Natural killer cell (primary cell): ENCODE measurements at regions not wholly inside any gene's neighbourhood (a gene's known extent, or its start where the extent isn't known, plus 50 kb on each side); places are given as distances from the start of the nearest gene placed in this dataset.

ENCODE experiments used
- ATAC-seq, 3 donors: fragments of 150-1000 bp in 2 of 3; fragments of 200-7000 bp in 1 of 3; cut with Tn5 transposase; 1 replicate in 1 of 3; 2 replicates in 2 of 3; pipeline ENCODE4 v1.10.0; 2021; ENCODE audit warnings: mild to moderate bottlenecking in 2 of 3, moderate library complexity in 2 of 3
- DNase-seq, 2 donors: peaks; one replicate each; pipeline versions ENCODE4 v3.0.0 to v3.0.0-alpha.2; 2013 to 2021; ENCODE audit warnings: mixed read lengths in 1 of 2
- H3K27ac ChIP-seq: one replicate; pipeline ENCODE4 v1.5.1; 2013; ENCODE audit warnings: mild to moderate bottlenecking, low read length
- H3K27me3 ChIP-seq: one replicate; pipeline ENCODE4 v1.6.1; 2013; ENCODE audit warnings: low read length; ENCODE audit not compliant: control insufficient read depth, insufficient read depth
- H3K36me3 ChIP-seq: one replicate; pipeline ENCODE4 v1.6.1; 2013; ENCODE audit warnings: low read length; ENCODE audit not compliant: control insufficient read depth, insufficient read depth
- H3K4me1 ChIP-seq: one replicate; pipeline ENCODE4 v1.6.1; 2013; ENCODE audit warnings: low read length; ENCODE audit not compliant: control insufficient read depth, insufficient read depth
- H3K4me3 ChIP-seq: one replicate; pipeline ENCODE4 v1.5.1; 2013; ENCODE audit warnings: low read length
- H3K9me3 ChIP-seq: one replicate; pipeline ENCODE4 v1.6.1; 2013; ENCODE audit warnings: low read length; ENCODE audit not compliant: control insufficient read depth, insufficient read depth
- H3K27ac Mint-ChIP-seq, 2 donors: one replicate each; pipeline ENCODE4 v1.8.0; 2022; ENCODE audit warnings: mild to moderate bottlenecking in 2 of 2, mixed read lengths in 2 of 2, moderate library complexity in 1 of 2
- H3K27me3 Mint-ChIP-seq, 2 donors: one replicate each; pipeline ENCODE4 v1.8.0; 2022; ENCODE audit warnings: low read depth in 2 of 2, mixed read lengths in 2 of 2
- H3K36me3 Mint-ChIP-seq: one replicate; pipeline ENCODE4 v1.8.0; 2022; ENCODE audit warnings: mixed read lengths
- H3K4me1 Mint-ChIP-seq, 2 donors: one replicate each; pipeline ENCODE4 v1.8.0; 2022; ENCODE audit warnings: mixed read lengths in 2 of 2
- H3K4me3 Mint-ChIP-seq: one replicate; pipeline ENCODE4 v1.8.0; 2022; ENCODE audit warnings: mild to moderate bottlenecking, moderate library complexity, mixed read lengths
- H3K9me3 Mint-ChIP-seq, 2 donors: one replicate each; pipeline ENCODE4 v1.8.0; 2022; ENCODE audit warnings: mixed read lengths in 2 of 2
- WGBS: methylation state at CpG from one replicate; pipeline ENCODE4 v1.1.7; 2013; ENCODE audit warnings: missing lambda C conversion rate; ENCODE audit not compliant: insufficient coverage; 5-methylcytosine and 5-hydroxymethylcytosine counted together
- intact Hi-C: fragments of 100-400 bp; cut with micrococcal nuclease; formaldehyde crosslinking; loops from one replicate; pipeline ENCODE4 v1.14.2; 2022
- TF ChIP-seq, protein P1 (sequence below): fragments of 200-600 bp; IDR thresholded peaks from one replicate; pipeline ENCODE4 v1.8.0; 2022; ENCODE audit warnings: antibody characterized with exemption

DNA sequence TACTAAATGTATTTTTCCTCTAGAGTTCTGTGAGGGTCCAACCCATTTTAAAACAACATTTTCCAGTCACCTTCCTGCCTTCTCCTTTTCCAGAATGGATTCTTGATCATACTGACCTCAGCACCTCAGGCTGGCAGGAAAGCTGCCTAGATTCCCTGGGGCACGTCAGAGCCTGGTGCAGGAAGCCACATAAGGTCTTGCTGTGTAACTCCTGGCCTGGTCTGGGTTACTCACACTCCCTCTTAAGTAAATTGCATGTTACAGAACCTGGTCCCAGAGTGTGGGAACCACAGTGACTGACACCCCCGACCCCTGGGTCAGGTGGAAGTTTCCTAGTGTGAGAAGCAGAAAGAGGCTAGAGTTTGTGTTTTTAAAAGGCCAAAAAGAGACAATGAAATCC lies 209.8 kb downstream of the SPTSSA start:
- ATAC-seq (no peak), DNase-seq (no peak)
- no peaks in the 10 kb centered on the region for H3K4me1 ChIP-seq
- no peak overlapping the region for H3K27ac ChIP-seq
- Mint-ChIP-seq H3K36me3 (no peaks in the 10 kb centered on the region), H3K9me3 (no peaks in the 10 kb centered on the region), H3K27ac (no peak overlapping the region), H3K4me1 (no peaks in the 10 kb centered on the region), H3K4me3 (no peak overlapping the region), H3K27me3 (peaks cover 0 to 3% of the 10 kb centered on the region in 2 donors)
- TF ChIP-seq, protein P1, sequence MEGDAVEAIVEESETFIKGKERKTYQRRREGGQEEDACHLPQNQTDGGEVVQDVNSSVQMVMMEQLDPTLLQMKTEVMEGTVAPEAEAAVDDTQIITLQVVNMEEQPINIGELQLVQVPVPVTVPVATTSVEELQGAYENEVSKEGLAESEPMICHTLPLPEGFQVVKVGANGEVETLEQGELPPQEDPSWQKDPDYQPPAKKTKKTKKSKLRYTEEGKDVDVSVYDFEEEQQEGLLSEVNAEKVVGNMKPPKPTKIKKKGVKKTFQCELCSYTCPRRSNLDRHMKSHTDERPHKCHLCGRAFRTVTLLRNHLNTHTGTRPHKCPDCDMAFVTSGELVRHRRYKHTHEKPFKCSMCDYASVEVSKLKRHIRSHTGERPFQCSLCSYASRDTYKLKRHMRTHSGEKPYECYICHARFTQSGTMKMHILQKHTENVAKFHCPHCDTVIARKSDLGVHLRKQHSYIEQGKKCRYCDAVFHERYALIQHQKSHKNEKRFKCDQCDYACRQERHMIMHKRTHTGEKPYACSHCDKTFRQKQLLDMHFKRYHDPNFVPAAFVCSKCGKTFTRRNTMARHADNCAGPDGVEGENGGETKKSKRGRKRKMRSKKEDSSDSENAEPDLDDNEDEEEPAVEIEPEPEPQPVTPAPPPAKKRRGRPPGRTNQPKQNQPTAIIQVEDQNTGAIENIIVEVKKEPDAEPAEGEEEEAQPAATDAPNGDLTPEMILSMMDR = no peak
- no peaks in the 10 kb centered on the region for H3K9me3 ChIP-seq
- intact Hi-C loops = no loop called here
- H3K4me3 ChIP-seq = no peak overlapping the region
- WGBS = 67% methylated on average over 2 of the region's 2 CpGs
- no peaks in the 10 kb centered on the region for H3K27me3 ChIP-seq
- no peaks in the 10 kb centered on the region for H3K36me3 ChIP-seq

GRCh38 chr14:34251662-34252061 lies 210.4 kb downstream of the SPTSSA start:
- H3K9me3 ChIP-seq = no peaks in the 10 kb centered on the region
- Mint-ChIP-seq H3K27ac (no peak overlapping the region), H3K4me1 (no peaks in the 10 kb centered on the region), H3K36me3 (no peaks in the 10 kb centered on the region), H3K4me3 (no peak overlapping the region), H3K27me3 (peaks cover 2 to 3% of the 10 kb centered on the region in 2 donors), H3K9me3 (no peaks in the 10 kb centered on the region)
- no peaks in the 10 kb centered on the region for H3K4me1 ChIP-seq
- no peak for DNase-seq
- intact Hi-C loops = no loop called here
- ATAC-seq = no peak
- 69% methylated on average over 6 of the region's 6 CpGs for WGBS
- no peak overlapping the region for H3K27ac ChIP-seq
- H3K27me3 ChIP-seq = no peaks in the 10 kb centered on the region
- no peaks in the 10 kb centered on the region for H3K36me3 ChIP-seq
- no peak overlapping the region for H3K4me3 ChIP-seq
- TF ChIP-seq, protein P1 = no peak

GRCh38 chr14:34250959-34251358 lies 211.1 kb downstream of the SPTSSA start:
- Histone ChIP-seq H3K9me3 (no peaks in the 10 kb centered on the region), H3K27me3 (no peaks in the 10 kb centered on the region), H3K36me3 (no peaks in the 10 kb centered on the region), H3K27ac (no peak overlapping the region), H3K4me1 (no peaks in the 10 kb centered on the region), H3K4me3 (no peak overlapping the region)
- DNase-seq (no peak), ATAC-seq (no peak)
- H3K36me3 Mint-ChIP-seq = no peaks in the 10 kb centered on the region
- H3K27ac Mint-ChIP-seq = no peak overlapping the region
- 85% methylated on average over 4 of the region's 4 CpGs for WGBS
- no peaks in the 10 kb centered on the region for H3K9me3 Mint-ChIP-seq
- intact Hi-C loops = no loop called here
- no peak overlapping the region for H3K4me3 Mint-ChIP-seq
- H3K4me1 Mint-ChIP-seq = no peaks in the 10 kb centered on the region
- peaks cover 5 to 7% of the 10 kb centered on the region in 2 donors for H3K27me3 Mint-ChIP-seq
- TF ChIP-seq, protein P1 = no peak

- no peak for DNase-seq
- peaks cover 0 to 2% of the 10 kb centered on the region in 2 donors for H3K9me3 Mint-ChIP-seq
- Histone ChIP-seq H3K4me3 (no peak overlapping the region), H3K27me3 (no peaks in the 10 kb centered on the region), H3K9me3 (no peaks in the 10 kb centered on the region), H3K4me1 (no peaks in the 10 kb centered on the region), H3K27ac (no peak overlapping the region), H3K36me3 (no peaks in the 10 kb centered on the region)
- no peak for ATAC-seq
- TF ChIP-seq, protein P1 = no peak
- intact Hi-C loops = no loop called here
- H3K27ac Mint-ChIP-seq = no peak overlapping the region
- H3K4me3 Mint-ChIP-seq = no peak overlapping the region
- peaks cover 5 to 7% of the 10 kb centered on the region in 2 donors for H3K27me3 Mint-ChIP-seq
- 0% methylated on average over 1 of the region's 1 CpG for WGBS
- H3K36me3 Mint-ChIP-seq = no peaks in the 10 kb centered on the region
- H3K4me1 Mint-ChIP-seq = no peaks in the 10 kb centered on the region
These were observed 214.4 kb downstream of the SPTSSA start for GRCh38 chr14:34247605-34248004.
